Uterus (tissue), 2 donors: ENCODE measurements at regions not wholly inside any gene's neighbourhood (a gene's known extent, or its start where the extent isn't known, plus 50 kb on each side); places are given as distances from the start of the nearest gene placed in this dataset.

Source experiments
- POLR2A ChIP-seq, 2 donors: fragments of 450-650 bp; IDR thresholded peaks; one replicate each; pipeline ENCODE4 v1.6.1; 2016; ENCODE audit warnings: antibody characterized with exemption in 2 of 2, mild to moderate bottlenecking in 1 of 2, moderate library complexity in 1 of 2
- TF ChIP-seq, protein P1 (sequence below), 4 experiments: fragments of 200-600 bp in 2 of 4; fragments of 450-650 bp in 2 of 4; sonication (generic) in 2 of 4; IDR thresholded peaks; one replicate each; pipeline ENCODE4 v1.5.1; 2016 to 2019; ENCODE audit warnings: antibody characterized with exemption in 4 of 4, mild to moderate bottlenecking in 2 of 4, moderate library complexity in 1 of 4

DNA sequence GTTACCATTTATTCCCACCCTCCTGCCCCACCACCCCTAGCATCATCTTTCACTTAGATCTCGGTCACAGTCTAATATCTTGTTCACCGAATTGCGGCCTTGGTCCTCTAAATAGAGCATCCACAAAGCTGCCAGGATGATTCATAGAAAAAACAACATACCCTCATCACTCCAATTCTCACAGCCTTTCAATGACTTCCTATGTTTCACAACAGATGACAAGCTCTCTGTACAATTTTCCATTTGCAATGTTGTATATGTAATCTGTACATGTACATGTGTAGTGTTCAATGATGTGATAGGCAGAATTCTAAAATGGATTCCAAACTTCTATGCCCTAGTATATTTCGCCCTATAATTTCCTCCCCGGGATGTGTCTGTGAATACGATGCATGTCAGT is 675.6 kb upstream of the CELF4 start:
- TF ChIP-seq, protein P1, sequence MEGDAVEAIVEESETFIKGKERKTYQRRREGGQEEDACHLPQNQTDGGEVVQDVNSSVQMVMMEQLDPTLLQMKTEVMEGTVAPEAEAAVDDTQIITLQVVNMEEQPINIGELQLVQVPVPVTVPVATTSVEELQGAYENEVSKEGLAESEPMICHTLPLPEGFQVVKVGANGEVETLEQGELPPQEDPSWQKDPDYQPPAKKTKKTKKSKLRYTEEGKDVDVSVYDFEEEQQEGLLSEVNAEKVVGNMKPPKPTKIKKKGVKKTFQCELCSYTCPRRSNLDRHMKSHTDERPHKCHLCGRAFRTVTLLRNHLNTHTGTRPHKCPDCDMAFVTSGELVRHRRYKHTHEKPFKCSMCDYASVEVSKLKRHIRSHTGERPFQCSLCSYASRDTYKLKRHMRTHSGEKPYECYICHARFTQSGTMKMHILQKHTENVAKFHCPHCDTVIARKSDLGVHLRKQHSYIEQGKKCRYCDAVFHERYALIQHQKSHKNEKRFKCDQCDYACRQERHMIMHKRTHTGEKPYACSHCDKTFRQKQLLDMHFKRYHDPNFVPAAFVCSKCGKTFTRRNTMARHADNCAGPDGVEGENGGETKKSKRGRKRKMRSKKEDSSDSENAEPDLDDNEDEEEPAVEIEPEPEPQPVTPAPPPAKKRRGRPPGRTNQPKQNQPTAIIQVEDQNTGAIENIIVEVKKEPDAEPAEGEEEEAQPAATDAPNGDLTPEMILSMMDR (IDR thresholded peaks at IDR 0.05): no peak
- TF ChIP-seq POLR2A (IDR thresholded peaks at IDR 0.05): no peak
